WTC11 (cell line): ENCODE measurements at regions not wholly inside any gene's neighbourhood (a gene's known extent, or its start where the extent isn't known, plus 50 kb on each side); places are given as distances from the start of the nearest gene placed in this dataset.

Experiments used
- ATAC-seq: fragments of 200-7000 bp; cut with Tn5 transposase; 2 replicates; pipeline ENCODE4 v1.10.0; 2021; ENCODE audit warnings: mild to moderate bottlenecking, moderate library complexity
- CTCF ChIA-PET: fragments of 300-600 bp; sonication (Branson Sonifier 250); formaldehyde crosslinking; loops from one replicate; lab custom pipeline; 2021; ENCODE audit warnings: antibody characterized with exemption; lab: Charles Lee
- POLR2A ChIA-PET: fragments of 350-600 bp; sonication (Branson Sonifier 250); formaldehyde crosslinking; loops from one replicate; lab custom pipeline; 2021; ENCODE audit warnings: antibody characterized with exemption; lab: Charles Lee
- DNase-seq: peaks from one replicate; pipeline ENCODE4 v3.0.0; 2021; ENCODE audit warnings: low spot score
- H3K27ac Mint-ChIP-seq: 2 replicates; pipeline ENCODE4 v1.8.0; 2021; ENCODE audit warnings: mixed read lengths
- H3K27me3 Mint-ChIP-seq: 2 replicates; pipeline ENCODE4 v1.8.0; 2021; ENCODE audit warnings: low read depth, mild to moderate bottlenecking, moderate library complexity, mixed read lengths
- H3K36me3 Mint-ChIP-seq: 2 replicates; pipeline ENCODE4 v1.8.0; 2021; ENCODE audit warnings: mixed read lengths
- H3K4me1 Mint-ChIP-seq: 2 replicates; pipeline ENCODE4 v1.8.0; 2022; ENCODE audit warnings: mixed read lengths
- H3K4me3 Mint-ChIP-seq: 2 replicates; pipeline ENCODE4 v1.8.0; 2021; ENCODE audit warnings: mild to moderate bottlenecking, moderate library complexity, mixed read lengths
- H3K9me3 Mint-ChIP-seq: 2 replicates; pipeline ENCODE4 v1.8.0; 2021; ENCODE audit warnings: mixed read lengths
- CREB1 ChIP-seq: sonication (generic); formaldehyde crosslinking; IDR thresholded peaks from 2 replicates; pipeline ENCODE4 v1.8.0; 2023; ENCODE audit warnings: mild to moderate bottlenecking, missing genetic modification reagents
- ESRRA ChIP-seq: sonication (generic); formaldehyde crosslinking; IDR thresholded peaks from 2 replicates; pipeline ENCODE4 v1.8.1; 2022; ENCODE audit warnings: mild to moderate bottlenecking, missing genetic modification reagents, borderline replicate concordance
- FOXJ3 ChIP-seq: sonication (generic); formaldehyde crosslinking; IDR thresholded peaks from 2 replicates; pipeline ENCODE4 v1.9.0; 2021; ENCODE audit warnings: missing genetic modification reagents, mild to moderate bottlenecking, borderline replicate concordance
- GABPB1 ChIP-seq: sonication (generic); formaldehyde crosslinking; IDR thresholded peaks from 2 replicates; pipeline ENCODE4 v1.8.1; 2023; ENCODE audit warnings: mild to moderate bottlenecking, missing genetic modification reagents
- GRHL2 ChIP-seq: fragments of 250-450 bp; sonication (Bioruptor Pico); IDR thresholded peaks from 2 replicates; pipeline ENCODE4 v1.8.0; 2022; ENCODE audit warnings: mild to moderate bottlenecking, moderate library complexity; ENCODE audit not compliant: insufficient replicate concordance, severe bottlenecking
- KAT7 ChIP-seq: sonication (generic); formaldehyde crosslinking; IDR thresholded peaks from 2 replicates; pipeline ENCODE4 v1.8.1; 2023; ENCODE audit warnings: missing genetic modification reagents, mild to moderate bottlenecking, borderline replicate concordance
- MYBL2 ChIP-seq: sonication (generic); formaldehyde crosslinking; IDR thresholded peaks from 2 replicates; pipeline ENCODE4 v1.8.1; 2023; ENCODE audit warnings: mild to moderate bottlenecking, moderate library complexity, missing genetic modification reagents
- NFE2L1 ChIP-seq: sonication (generic); formaldehyde crosslinking; IDR thresholded peaks from 2 replicates; pipeline ENCODE4 v1.8.1; 2023; ENCODE audit warnings: missing genetic modification reagents
- NFYB ChIP-seq: sonication (generic); formaldehyde crosslinking; conservative IDR thresholded peaks from 2 replicates; pipeline ENCODE4 v1.8.0; 2022; ENCODE audit warnings: low read depth, missing genetic modification reagents
- NR2C2 ChIP-seq: sonication (generic); formaldehyde crosslinking; IDR thresholded peaks from 2 replicates; pipeline ENCODE4 v1.8.0; 2022; ENCODE audit warnings: mild to moderate bottlenecking, missing genetic modification reagents
- NR3C1 ChIP-seq: sonication (generic); formaldehyde crosslinking; conservative IDR thresholded peaks from 2 replicates; pipeline ENCODE4 v1.8.1; 2023; ENCODE audit warnings: low read depth, mild to moderate bottlenecking, missing genetic modification reagents
- PRRX2 ChIP-seq: fragments of 250-450 bp; sonication (Bioruptor Pico); IDR thresholded peaks from 2 replicates; pipeline ENCODE4 v1.8.0; 2021; ENCODE audit warnings: mild to moderate bottlenecking
- SP1 ChIP-seq: sonication (generic); formaldehyde crosslinking; conservative IDR thresholded peaks from 2 replicates; pipeline ENCODE4 v1.8.1; 2022; ENCODE audit warnings: missing genetic modification reagents
- ZNF138 ChIP-seq: sonication (generic); formaldehyde crosslinking; conservative IDR thresholded peaks from 2 replicates; pipeline ENCODE4 v1.8.1; 2022; ENCODE audit warnings: mild to moderate bottlenecking, moderate library complexity, missing genetic modification reagents
- ZNF317 ChIP-seq: sonication (generic); formaldehyde crosslinking; IDR thresholded peaks from 2 replicates; pipeline ENCODE4 v1.8.1; 2023; ENCODE audit warnings: low read depth, mild to moderate bottlenecking, moderate library complexity, missing genetic modification reagents, borderline replicate concordance
- TF ChIP-seq, protein P1 (sequence below): sonication (generic); formaldehyde crosslinking; IDR thresholded peaks from 2 replicates; pipeline ENCODE4 v1.8.0; 2023; ENCODE audit warnings: missing genetic modification reagents
- TF ChIP-seq, protein P2 (sequence below): fragments of 250-450 bp; sonication (Bioruptor Pico); IDR thresholded peaks from 2 replicates; pipeline ENCODE4 v1.8.0; 2021; ENCODE audit warnings: mild to moderate bottlenecking
- TF ChIP-seq, protein P3 (sequence below): fragments of 250-450 bp; sonication (Bioruptor Pico); IDR thresholded peaks from 2 replicates; pipeline ENCODE4 v2.1.2; 2022; ENCODE audit warnings: mild to moderate bottlenecking, moderate library complexity
- TF ChIP-seq, protein P4 (sequence below): sonication (generic); formaldehyde crosslinking; IDR thresholded peaks from 2 replicates; pipeline ENCODE4 v1.8.1; 2022; ENCODE audit warnings: low read depth, missing genetic modification reagents, borderline replicate concordance
- TF ChIP-seq, protein P5 (sequence below): sonication (generic); formaldehyde crosslinking; IDR thresholded peaks from 2 replicates; pipeline ENCODE4 v1.8.1; 2023; ENCODE audit warnings: mild to moderate bottlenecking, missing genetic modification reagents, borderline replicate concordance
- TF ChIP-seq, protein P6 (sequence below): sonication (generic); formaldehyde crosslinking; IDR thresholded peaks from 2 replicates; pipeline ENCODE4 v1.8.0; 2022; ENCODE audit warnings: mild to moderate bottlenecking, missing genetic modification reagents

DNA sequence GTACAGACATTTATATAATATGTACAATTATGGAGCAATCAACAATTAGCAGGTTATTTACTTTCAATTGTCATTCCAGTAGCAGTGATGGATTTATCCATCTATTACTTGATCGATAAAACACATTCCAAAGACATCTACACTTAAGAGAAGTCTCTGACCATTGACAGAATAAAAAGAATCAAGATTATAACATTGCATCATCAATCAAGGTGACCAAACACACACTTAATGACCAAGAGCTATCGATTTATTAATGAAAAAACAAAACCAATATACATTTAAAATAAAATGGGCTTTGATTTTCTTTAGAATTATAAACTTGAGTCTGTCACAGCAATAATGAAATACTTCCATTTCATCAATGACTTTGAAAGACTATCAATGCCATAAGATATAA lies 170.2 kb upstream of the CDKN3 start:
- DNase-seq (no peak), ATAC-seq (no peak)
- no peaks in the 10 kb centered on the region for H3K36me3 Mint-ChIP-seq
- H3K4me3 Mint-ChIP-seq: no peak overlapping the region
- H3K27ac Mint-ChIP-seq: no peak overlapping the region
- ChIA-PET POLR2A (no interaction called here), CTCF (no interaction called here)
- peaks cover 6% of the 10 kb centered on the region for H3K9me3 Mint-ChIP-seq
- TF ChIP-seq ZNF138 (CRISPR knock-in tag) (no peak), NR3C1 (CRISPR knock-in tag) (no peak), GABPB1 (CRISPR knock-in tag) (no peak), GRHL2 (CRISPR knock-in tag) (no peak)
- TF ChIP-seq, protein P1, sequence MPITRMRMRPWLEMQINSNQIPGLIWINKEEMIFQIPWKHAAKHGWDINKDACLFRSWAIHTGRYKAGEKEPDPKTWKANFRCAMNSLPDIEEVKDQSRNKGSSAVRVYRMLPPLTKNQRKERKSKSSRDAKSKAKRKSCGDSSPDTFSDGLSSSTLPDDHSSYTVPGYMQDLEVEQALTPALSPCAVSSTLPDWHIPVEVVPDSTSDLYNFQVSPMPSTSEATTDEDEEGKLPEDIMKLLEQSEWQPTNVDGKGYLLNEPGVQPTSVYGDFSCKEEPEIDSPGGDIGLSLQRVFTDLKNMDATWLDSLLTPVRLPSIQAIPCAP (CRISPR knock-in tag): no peak
- TF ChIP-seq, protein P2, sequence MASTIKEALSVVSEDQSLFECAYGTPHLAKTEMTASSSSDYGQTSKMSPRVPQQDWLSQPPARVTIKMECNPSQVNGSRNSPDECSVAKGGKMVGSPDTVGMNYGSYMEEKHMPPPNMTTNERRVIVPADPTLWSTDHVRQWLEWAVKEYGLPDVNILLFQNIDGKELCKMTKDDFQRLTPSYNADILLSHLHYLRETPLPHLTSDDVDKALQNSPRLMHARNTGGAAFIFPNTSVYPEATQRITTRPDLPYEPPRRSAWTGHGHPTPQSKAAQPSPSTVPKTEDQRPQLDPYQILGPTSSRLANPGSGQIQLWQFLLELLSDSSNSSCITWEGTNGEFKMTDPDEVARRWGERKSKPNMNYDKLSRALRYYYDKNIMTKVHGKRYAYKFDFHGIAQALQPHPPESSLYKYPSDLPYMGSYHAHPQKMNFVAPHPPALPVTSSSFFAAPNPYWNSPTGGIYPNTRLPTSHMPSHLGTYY (CRISPR knock-in tag): no peak
- peaks cover 18% of the 10 kb centered on the region for H3K27me3 Mint-ChIP-seq
- peaks cover 15% of the 10 kb centered on the region for H3K4me1 Mint-ChIP-seq

DNA sequence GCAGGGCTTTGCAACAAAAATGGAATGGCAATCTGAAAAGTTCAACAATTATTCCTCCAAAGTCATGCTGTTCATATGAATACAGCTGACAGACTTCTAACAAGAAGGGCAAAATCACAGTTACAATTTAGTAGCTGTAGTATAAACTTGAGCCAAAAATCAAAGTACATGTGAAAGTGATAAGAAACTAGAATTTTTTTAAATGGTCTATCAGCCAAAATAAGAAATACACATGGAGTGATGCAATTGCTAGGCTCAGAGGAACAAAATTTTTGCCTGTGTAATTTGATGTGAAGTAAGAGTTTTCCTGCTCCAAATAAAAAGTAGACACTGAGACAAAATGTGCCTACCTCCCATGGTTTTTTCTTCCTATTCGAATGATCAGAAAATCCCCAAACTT lies 167.7 kb upstream of the CDKN3 start:
- DNase-seq: no peak

DNA sequence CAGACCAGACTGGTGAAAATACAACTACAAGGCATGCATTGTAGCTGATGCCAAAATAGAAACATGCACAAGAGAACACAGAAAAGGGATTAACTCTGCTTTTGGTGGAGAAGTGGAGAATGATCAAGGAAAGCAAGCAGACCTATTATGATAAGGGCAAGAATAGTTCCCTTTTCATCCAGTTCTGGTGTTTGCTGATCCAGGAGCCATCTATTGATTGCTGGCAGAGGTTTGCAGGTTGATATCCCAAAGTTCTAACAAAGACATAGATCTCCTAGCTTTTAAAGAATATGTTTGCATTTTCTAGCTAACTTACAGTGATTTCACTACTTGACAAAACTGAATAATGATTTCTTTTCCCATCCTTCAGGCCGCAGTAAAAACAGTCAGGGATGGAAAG lies 166.2 kb upstream of the CDKN3 start:
- Mint-ChIP-seq H3K4me3 (no peak overlapping the region), H3K27ac (no peak overlapping the region), H3K4me1 (no peaks in the 10 kb centered on the region), H3K36me3 (peaks cover 20% of the 10 kb centered on the region), H3K27me3 (no peaks in the 10 kb centered on the region), H3K9me3 (peaks cover 27% of the 10 kb centered on the region)
- CTCF ChIA-PET: interaction anchor here (0.5 to 1.3 kb wide), 2 partner anchors 98 to 691 kb away, joined by 3 read pairs; no protein-coding TSS in a partner anchor
- ATAC-seq (no peak), DNase-seq (no peak)
- TF ChIP-seq ESRRA (CRISPR knock-in tag) (no peak), CREB1 (CRISPR knock-in tag) (no peak), MYBL2 (CRISPR knock-in tag) (no peak), FOXJ3 (CRISPR knock-in tag) (no peak)
- TF ChIP-seq, protein P3, sequence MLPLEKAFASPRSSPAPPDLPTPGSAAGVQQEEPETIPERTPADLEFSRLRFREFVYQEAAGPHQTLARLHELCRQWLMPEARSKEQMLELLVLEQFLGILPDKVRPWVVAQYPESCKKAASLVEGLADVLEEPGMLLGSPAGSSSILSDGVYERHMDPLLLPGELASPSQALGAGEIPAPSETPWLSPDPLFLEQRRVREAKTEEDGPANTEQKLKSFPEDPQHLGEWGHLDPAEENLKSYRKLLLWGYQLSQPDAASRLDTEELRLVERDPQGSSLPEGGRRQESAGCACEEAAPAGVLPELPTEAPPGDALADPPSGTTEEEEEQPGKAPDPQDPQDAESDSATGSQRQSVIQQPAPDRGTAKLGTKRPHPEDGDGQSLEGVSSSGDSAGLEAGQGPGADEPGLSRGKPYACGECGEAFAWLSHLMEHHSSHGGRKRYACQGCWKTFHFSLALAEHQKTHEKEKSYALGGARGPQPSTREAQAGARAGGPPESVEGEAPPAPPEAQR: no peak
- POLR2A ChIA-PET: interaction anchor here (0.5 kb wide), 1 partner anchor 18 kb away, joined by 3 read pairs; no protein-coding TSS in a partner anchor

More for the DNA sequence above, 167.7 kb upstream of the CDKN3 start:
- Mint-ChIP-seq H3K27me3 (no peaks in the 10 kb centered on the region), H3K4me3 (no peak overlapping the region), H3K4me1 (no peaks in the 10 kb centered on the region), H3K9me3 (peaks cover 18% of the 10 kb centered on the region), H3K36me3 (peaks cover 12% of the 10 kb centered on the region), H3K27ac (no peak overlapping the region)
- ATAC-seq: no peak
- ChIA-PET POLR2A (no interaction called here), CTCF (no interaction called here)
- no peak for TF ChIP-seq SP1 (CRISPR knock-in tag)
- TF ChIP-seq NFYB (CRISPR knock-in tag): no peak

DNA sequence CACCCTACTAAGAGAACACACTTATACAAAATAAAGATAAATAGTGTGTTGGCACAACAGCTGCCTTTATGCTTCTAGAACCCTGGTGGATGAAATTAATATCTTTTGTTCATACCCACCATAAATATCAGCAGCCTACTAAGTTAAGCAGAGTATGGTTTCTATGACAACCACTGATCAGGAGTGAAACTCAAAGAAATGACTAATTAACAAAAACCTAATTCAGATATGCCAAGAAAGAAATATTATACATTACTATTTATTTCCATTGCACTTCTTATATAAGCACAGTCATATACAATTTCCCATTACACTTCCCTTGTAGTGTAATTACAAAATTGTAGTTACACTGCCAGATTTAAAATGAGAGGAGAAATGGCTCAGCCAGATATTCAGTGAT lies 164.1 kb upstream of the CDKN3 start:
- DNase-seq (no peak), ATAC-seq (no peak)
- no peak for TF ChIP-seq ZNF317
- TF ChIP-seq KAT7 (CRISPR knock-in tag): no peak
- TF ChIP-seq, protein P4, sequence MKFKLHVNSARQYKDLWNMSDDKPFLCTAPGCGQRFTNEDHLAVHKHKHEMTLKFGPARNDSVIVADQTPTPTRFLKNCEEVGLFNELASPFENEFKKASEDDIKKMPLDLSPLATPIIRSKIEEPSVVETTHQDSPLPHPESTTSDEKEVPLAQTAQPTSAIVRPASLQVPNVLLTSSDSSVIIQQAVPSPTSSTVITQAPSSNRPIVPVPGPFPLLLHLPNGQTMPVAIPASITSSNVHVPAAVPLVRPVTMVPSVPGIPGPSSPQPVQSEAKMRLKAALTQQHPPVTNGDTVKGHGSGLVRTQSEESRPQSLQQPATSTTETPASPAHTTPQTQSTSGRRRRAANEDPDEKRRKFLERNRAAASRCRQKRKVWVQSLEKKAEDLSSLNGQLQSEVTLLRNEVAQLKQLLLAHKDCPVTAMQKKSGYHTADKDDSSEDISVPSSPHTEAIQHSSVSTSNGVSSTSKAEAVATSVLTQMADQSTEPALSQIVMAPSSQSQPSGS (CRISPR knock-in tag): no peak
- TF ChIP-seq PRRX2 (CRISPR knock-in tag): no peak
- TF ChIP-seq NR2C2 (CRISPR knock-in tag): no peak
- TF ChIP-seq, protein P5, sequence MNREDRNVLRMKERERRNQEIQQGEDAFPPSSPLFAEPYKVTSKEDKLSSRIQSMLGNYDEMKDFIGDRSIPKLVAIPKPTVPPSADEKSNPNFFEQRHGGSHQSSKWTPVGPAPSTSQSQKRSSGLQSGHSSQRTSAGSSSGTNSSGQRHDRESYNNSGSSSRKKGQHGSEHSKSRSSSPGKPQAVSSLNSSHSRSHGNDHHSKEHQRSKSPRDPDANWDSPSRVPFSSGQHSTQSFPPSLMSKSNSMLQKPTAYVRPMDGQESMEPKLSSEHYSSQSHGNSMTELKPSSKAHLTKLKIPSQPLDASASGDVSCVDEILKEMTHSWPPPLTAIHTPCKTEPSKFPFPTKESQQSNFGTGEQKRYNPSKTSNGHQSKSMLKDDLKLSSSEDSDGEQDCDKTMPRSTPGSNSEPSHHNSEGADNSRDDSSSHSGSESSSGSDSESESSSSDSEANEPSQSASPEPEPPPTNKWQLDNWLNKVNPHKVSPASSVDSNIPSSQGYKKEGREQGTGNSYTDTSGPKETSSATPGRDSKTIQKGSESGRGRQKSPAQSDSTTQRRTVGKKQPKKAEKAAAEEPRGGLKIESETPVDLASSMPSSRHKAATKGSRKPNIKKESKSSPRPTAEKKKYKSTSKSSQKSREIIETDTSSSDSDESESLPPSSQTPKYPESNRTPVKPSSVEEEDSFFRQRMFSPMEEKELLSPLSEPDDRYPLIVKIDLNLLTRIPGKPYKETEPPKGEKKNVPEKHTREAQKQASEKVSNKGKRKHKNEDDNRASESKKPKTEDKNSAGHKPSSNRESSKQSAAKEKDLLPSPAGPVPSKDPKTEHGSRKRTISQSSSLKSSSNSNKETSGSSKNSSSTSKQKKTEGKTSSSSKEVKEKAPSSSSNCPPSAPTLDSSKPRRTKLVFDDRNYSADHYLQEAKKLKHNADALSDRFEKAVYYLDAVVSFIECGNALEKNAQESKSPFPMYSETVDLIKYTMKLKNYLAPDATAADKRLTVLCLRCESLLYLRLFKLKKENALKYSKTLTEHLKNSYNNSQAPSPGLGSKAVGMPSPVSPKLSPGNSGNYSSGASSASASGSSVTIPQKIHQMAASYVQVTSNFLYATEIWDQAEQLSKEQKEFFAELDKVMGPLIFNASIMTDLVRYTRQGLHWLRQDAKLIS: no peak
- TF ChIP-seq, protein P6, sequence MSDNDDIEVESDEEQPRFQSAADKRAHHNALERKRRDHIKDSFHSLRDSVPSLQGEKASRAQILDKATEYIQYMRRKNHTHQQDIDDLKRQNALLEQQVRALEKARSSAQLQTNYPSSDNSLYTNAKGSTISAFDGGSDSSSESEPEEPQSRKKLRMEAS (CRISPR knock-in tag): no peak
- TF ChIP-seq NFE2L1: no peak
- TF ChIP-seq ZNF138 (CRISPR knock-in tag): no peak
- TF ChIP-seq GRHL2 (CRISPR knock-in tag): no peak
- POLR2A ChIA-PET: no interaction called here
- H3K9me3 Mint-ChIP-seq: peaks cover 25% of the 10 kb centered on the region
- no peaks in the 10 kb centered on the region for H3K27me3 Mint-ChIP-seq
- H3K36me3 Mint-ChIP-seq: peaks cover 20% of the 10 kb centered on the region
- no peak overlapping the region for H3K27ac Mint-ChIP-seq
- H3K4me3 Mint-ChIP-seq: no peak overlapping the region
- H3K4me1 Mint-ChIP-seq: no peaks in the 10 kb centered on the region
- CTCF ChIA-PET: no interaction called here
